ENCODE measurements at regions not wholly inside any gene's neighbourhood (a gene's known extent, or its start where the extent isn't known, plus 50 kb on each side); places are given as distances from the start of the nearest gene placed in this dataset.

DNA sequence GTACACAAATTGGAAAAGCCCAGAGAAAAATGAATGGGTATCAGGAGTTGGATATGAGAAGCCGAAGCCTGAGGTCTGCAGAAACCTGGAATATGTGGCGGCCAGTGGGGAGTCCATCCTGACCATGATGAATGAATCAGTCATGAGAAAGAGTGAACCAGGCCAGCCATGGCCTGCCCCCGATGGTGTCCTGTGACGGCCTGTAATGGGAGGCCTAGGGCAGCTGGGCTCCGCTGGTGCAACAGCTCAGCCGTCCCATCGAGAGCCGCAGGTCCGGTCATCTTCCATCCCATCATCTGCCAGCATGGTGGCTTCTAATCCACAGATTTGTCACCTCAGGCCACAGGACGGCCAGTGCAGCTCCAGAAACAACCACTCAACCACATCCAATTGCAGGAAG is 116.4 kb downstream of the PDCL3 start:
- no peak overlapping the region for H3K27ac ChIP-seq (ENCODE audit: low read depth, low read length, poor library complexity, severe bottlenecking)
- no peak overlapping the region for H3K4me2 ChIP-seq (ENCODE audit: low read length)
- H3K9me3 ChIP-seq (ENCODE audit: low read length), result no peaks in the 10 kb centered on the region
- TF ChIP-seq, protein P1, sequence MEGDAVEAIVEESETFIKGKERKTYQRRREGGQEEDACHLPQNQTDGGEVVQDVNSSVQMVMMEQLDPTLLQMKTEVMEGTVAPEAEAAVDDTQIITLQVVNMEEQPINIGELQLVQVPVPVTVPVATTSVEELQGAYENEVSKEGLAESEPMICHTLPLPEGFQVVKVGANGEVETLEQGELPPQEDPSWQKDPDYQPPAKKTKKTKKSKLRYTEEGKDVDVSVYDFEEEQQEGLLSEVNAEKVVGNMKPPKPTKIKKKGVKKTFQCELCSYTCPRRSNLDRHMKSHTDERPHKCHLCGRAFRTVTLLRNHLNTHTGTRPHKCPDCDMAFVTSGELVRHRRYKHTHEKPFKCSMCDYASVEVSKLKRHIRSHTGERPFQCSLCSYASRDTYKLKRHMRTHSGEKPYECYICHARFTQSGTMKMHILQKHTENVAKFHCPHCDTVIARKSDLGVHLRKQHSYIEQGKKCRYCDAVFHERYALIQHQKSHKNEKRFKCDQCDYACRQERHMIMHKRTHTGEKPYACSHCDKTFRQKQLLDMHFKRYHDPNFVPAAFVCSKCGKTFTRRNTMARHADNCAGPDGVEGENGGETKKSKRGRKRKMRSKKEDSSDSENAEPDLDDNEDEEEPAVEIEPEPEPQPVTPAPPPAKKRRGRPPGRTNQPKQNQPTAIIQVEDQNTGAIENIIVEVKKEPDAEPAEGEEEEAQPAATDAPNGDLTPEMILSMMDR (IDR thresholded peaks at IDR 0.05; ENCODE audit: low read length), result no peak
- TF ChIP-seq EZH2 (IDR thresholded peaks at IDR 0.05; ENCODE audit: borderline replicate concordance, low read length), result no peak
- no peaks in the 10 kb centered on the region for H3K4me1 ChIP-seq (ENCODE audit: insufficient read depth, low read length, severe bottlenecking)
- no peaks in the 10 kb centered on the region for H4K20me1 ChIP-seq (ENCODE audit: insufficient read depth, low read length)
- no peak overlapping the region for H2AFZ ChIP-seq (ENCODE audit: low read length)
- H3K9me2 ChIP-seq (ENCODE audit: low read depth, low read length), result no peaks in the 10 kb centered on the region
- H3K36me3 ChIP-seq (ENCODE audit: insufficient read depth, low read length), result no peaks in the 10 kb centered on the region
- no peaks in the 10 kb centered on the region for H3F3A ChIP-seq (ENCODE audit: insufficient read depth, low read length)
- no peak overlapping the region for H3K4me3 ChIP-seq (ENCODE audit: low read depth, low read length, poor library complexity, severe bottlenecking)
- H3K79me2 ChIP-seq (ENCODE audit: insufficient read depth, low read length), result no peaks in the 10 kb centered on the region
- H3K9ac ChIP-seq (ENCODE audit: low read length), result no peak overlapping the region
- H3K27me3 ChIP-seq (ENCODE audit: insufficient read depth, low read length), result no peaks in the 10 kb centered on the region; the same call in 1 of the 2 replicates

DNA sequence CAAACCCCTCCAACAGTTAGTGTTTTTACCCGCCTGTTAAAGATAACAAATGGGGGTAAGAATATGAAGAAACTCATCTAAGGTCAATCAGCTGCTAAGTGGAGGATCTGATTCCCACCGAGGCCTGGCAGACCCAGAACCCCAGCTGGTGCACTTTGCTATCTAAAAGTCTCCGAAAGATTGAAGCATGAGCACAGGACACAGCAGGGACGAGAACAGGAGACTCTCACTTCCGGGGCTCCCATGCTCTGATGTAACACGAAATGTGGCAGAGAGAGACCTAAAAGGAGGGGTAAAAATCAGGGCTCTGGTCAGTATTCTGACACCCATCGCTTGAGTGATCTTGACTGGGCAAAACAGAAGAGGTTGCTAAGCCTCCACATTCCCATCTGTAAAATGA is 119.7 kb downstream of the PDCL3 start:
- Histone ChIP-seq H3K4me3 (ENCODE audit: low read depth, low read length, poor library complexity, severe bottlenecking) (no peak overlapping the region), H3K79me2 (ENCODE audit: insufficient read depth, low read length) (no peaks in the 10 kb centered on the region), H3K4me1 (ENCODE audit: insufficient read depth, low read length, severe bottlenecking) (no peaks in the 10 kb centered on the region), H3K27ac (ENCODE audit: low read depth, low read length, poor library complexity, severe bottlenecking) (no peak overlapping the region), H4K20me1 (ENCODE audit: insufficient read depth, low read length) (no peaks in the 10 kb centered on the region), H3K27me3 (ENCODE audit: insufficient read depth, low read length) (no peaks in the 10 kb centered on the region; the same call in 1 of the 2 replicates), H3K36me3 (ENCODE audit: insufficient read depth, low read length) (no peaks in the 10 kb centered on the region), H3K9me2 (ENCODE audit: low read depth, low read length) (no peaks in the 10 kb centered on the region), H2AFZ (ENCODE audit: low read length) (no peak overlapping the region), H3K9me3 (ENCODE audit: low read length) (no peaks in the 10 kb centered on the region), H3K9ac (ENCODE audit: low read length) (no peak overlapping the region), H3F3A (ENCODE audit: insufficient read depth, low read length) (no peaks in the 10 kb centered on the region), H3K4me2 (ENCODE audit: low read length) (no peak overlapping the region)
- TF ChIP-seq, protein P1 (IDR thresholded peaks at IDR 0.05; ENCODE audit: low read length), result no peak
- TF ChIP-seq EZH2 (IDR thresholded peaks at IDR 0.05; ENCODE audit: borderline replicate concordance, low read length), result no peak

DNA sequence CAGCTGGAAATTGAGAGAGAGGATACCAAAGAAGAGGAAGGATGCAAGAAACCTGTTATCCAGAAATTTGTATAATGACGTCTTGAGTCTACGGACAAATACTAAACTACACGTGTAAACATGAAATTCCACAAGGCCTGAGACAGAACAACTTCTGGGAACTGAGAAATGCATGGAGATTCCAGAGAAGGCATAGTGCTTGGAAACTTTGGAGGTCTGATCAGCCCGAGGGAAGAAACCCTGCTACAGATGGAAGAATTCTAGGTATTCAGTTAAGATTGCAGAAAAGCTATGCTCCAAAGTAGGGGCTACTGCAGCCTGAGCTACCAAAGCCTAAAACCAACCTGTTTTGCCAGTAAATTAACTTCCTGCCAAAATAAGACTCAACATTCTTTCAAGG is 120.4 kb downstream of the PDCL3 start:
- Histone ChIP-seq H3K4me3 (ENCODE audit: low read depth, low read length, poor library complexity, severe bottlenecking) (no peak overlapping the region), H3K4me2 (ENCODE audit: low read length) (no peak overlapping the region), H3K79me2 (ENCODE audit: insufficient read depth, low read length) (no peaks in the 10 kb centered on the region), H3K27ac (ENCODE audit: low read depth, low read length, poor library complexity, severe bottlenecking) (no peak overlapping the region), H2AFZ (ENCODE audit: low read length) (no peak overlapping the region), H4K20me1 (ENCODE audit: insufficient read depth, low read length) (no peaks in the 10 kb centered on the region), H3K9me3 (ENCODE audit: low read length) (no peaks in the 10 kb centered on the region), H3K36me3 (ENCODE audit: insufficient read depth, low read length) (no peaks in the 10 kb centered on the region), H3K4me1 (ENCODE audit: insufficient read depth, low read length, severe bottlenecking) (no peaks in the 10 kb centered on the region), H3K9me2 (ENCODE audit: low read depth, low read length) (no peaks in the 10 kb centered on the region), H3F3A (ENCODE audit: insufficient read depth, low read length) (no peaks in the 10 kb centered on the region), H3K9ac (ENCODE audit: low read length) (no peak overlapping the region), H3K27me3 (ENCODE audit: insufficient read depth, low read length) (no peaks in the 10 kb centered on the region; the same call in 1 of the 2 replicates)
- no peak for TF ChIP-seq EZH2 (IDR thresholded peaks at IDR 0.05; ENCODE audit: borderline replicate concordance, low read length)
- TF ChIP-seq, protein P1 (IDR thresholded peaks at IDR 0.05; ENCODE audit: low read length), result no peak

Measured in OCI-LY1 (cell line).